Esophagus muscularis mucosa (tissue), 3 donors: ENCODE measurements at regions not wholly inside any gene's neighbourhood (a gene's known extent, or its start where the extent isn't known, plus 50 kb on each side); places are given as distances from the start of the nearest gene placed in this dataset.

Source experiments
- CTCF ChIP-seq, 3 experiments: fragments of 200-600 bp in 2 of 3; fragments of 450-650 bp in 1 of 3; sonication (generic) in 2 of 3; IDR thresholded peaks; one replicate each; pipeline ENCODE4 v1.5.1; 2017 to 2019; ENCODE audit warnings: antibody characterized with exemption in 3 of 3, mild to moderate bottlenecking in 2 of 3, moderate library complexity in 1 of 3
- POLR2AphosphoS5 ChIP-seq, 2 donors: sonication (generic); formaldehyde crosslinking; IDR thresholded peaks; one replicate each; pipeline ENCODE4 v1.6.1; 2017; ENCODE audit warnings: antibody characterized with exemption in 2 of 2

- TF ChIP-seq CTCF (IDR thresholded peaks at IDR 0.05) (no peak), POLR2AphosphoS5 (IDR thresholded peaks at IDR 0.05) (no peak)
Observed at GRCh38 chr7:42460148-42460547, 223.1 kb upstream of the GLI3 start.
